ENCODE measurements at regions not wholly inside any gene's neighbourhood (a gene's known extent, or its start where the extent isn't known, plus 50 kb on each side); places are given as distances from the start of the nearest gene placed in this dataset.

DNA sequence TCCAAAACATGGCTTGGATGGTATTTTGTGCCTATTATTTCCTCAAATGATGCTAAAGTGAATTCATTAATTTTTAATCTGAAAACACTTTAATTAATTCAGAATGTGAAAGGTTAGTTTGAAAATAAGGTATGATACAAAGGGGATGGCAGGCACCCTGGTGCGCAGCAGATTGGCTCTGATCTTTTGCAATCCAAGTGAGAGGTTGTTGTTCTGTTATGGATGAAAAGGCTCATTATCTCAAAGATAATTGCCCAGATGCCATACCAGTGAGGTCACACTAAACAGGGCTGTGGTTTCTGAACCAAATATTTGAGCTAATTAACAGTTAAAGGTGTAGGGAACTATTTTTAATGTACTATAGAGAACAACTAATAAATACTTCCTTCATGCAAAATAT, 504.9 kb downstream of the RAPGEF2 start:
- H3K4me1 ChIP-seq (ENCODE audit: low read length) = no peaks in the 10 kb centered on the region
- H3K27me3 ChIP-seq (ENCODE audit: low read depth, low read length) = no peaks in the 10 kb centered on the region
- no peak overlapping the region for H3K4me2 ChIP-seq (ENCODE audit: low read length)
- no peak for TF ChIP-seq EZH2phosphoT487 (IDR thresholded peaks at IDR 0.05; ENCODE audit: low read depth)
- TF ChIP-seq CTCF (IDR thresholded peaks at IDR 0.05; ENCODE audit: low read depth, low read length) = no peak
- H4K20me1 ChIP-seq (ENCODE audit: insufficient read depth, low read length) = no peaks in the 10 kb centered on the region
- no peak overlapping the region for H3K4me3 ChIP-seq (ENCODE audit: low read length)
- no peaks in the 10 kb centered on the region for H3K9me3 ChIP-seq (ENCODE audit: insufficient read depth, low read length)
- H2AFZ ChIP-seq (ENCODE audit: low read depth, low read length) = no peak overlapping the region
- no peak overlapping the region for H3K27ac ChIP-seq (ENCODE audit: low read length)
- no peaks in the 10 kb centered on the region for H3K36me3 ChIP-seq (replicated peaks; ENCODE audit: low read depth, low read length)
- no peak overlapping the region for H3K9ac ChIP-seq (ENCODE audit: low read length)
- no peaks in the 10 kb centered on the region for H3K79me2 ChIP-seq (ENCODE audit: low read length)

DNA sequence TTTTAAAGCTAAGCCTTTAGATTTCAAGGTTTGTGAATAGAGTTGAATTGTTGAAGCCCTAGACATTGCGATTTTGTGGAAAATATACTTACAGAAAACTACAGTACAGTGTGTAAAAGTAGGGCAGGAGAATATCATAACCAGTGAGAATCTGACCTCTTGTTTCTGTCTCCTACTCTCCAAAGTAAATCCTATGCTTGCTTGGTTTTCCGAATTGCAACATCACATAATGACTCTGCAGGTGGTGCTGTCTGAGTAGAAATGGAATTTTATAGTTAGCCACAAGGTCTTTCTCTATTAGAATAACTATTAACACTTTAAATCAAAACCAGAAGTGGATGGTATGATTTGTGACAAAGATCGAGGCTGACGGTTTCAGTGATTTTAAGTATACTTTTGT, 505.6 kb downstream of the RAPGEF2 start:
- no peaks in the 10 kb centered on the region for H3K27me3 ChIP-seq (ENCODE audit: low read depth, low read length)
- no peaks in the 10 kb centered on the region for H3K9me3 ChIP-seq (ENCODE audit: insufficient read depth, low read length)
- H2AFZ ChIP-seq (ENCODE audit: low read depth, low read length) = no peak overlapping the region
- no peaks in the 10 kb centered on the region for H3K36me3 ChIP-seq (replicated peaks; ENCODE audit: low read depth, low read length)
- no peak overlapping the region for H3K4me2 ChIP-seq (ENCODE audit: low read length)
- no peak overlapping the region for H3K27ac ChIP-seq (ENCODE audit: low read length)
- no peak overlapping the region for H3K9ac ChIP-seq (ENCODE audit: low read length)
- no peaks in the 10 kb centered on the region for H3K79me2 ChIP-seq (ENCODE audit: low read length)
- no peaks in the 10 kb centered on the region for H4K20me1 ChIP-seq (ENCODE audit: insufficient read depth, low read length)
- H3K4me1 ChIP-seq (ENCODE audit: low read length) = no peaks in the 10 kb centered on the region
- no peak overlapping the region for H3K4me3 ChIP-seq (ENCODE audit: low read length)
- TF ChIP-seq CTCF (IDR thresholded peaks at IDR 0.05; ENCODE audit: low read depth, low read length) (peak; percentile 13; the same call in 1 of the 2 replicates), EZH2phosphoT487 (IDR thresholded peaks at IDR 0.05; ENCODE audit: low read depth) (no peak)

GRCh38 chr4:159632031-159632430, 529.2 kb downstream of the RAPGEF2 start:
- Histone ChIP-seq H3K79me2 (ENCODE audit: low read length) (no peaks in the 10 kb centered on the region), H3K4me3 (ENCODE audit: low read length) (no peak overlapping the region), H3K36me3 (replicated peaks; ENCODE audit: low read depth, low read length) (no peaks in the 10 kb centered on the region), H4K20me1 (ENCODE audit: insufficient read depth, low read length) (no peaks in the 10 kb centered on the region), H3K4me2 (ENCODE audit: low read length) (no peak overlapping the region), H3K27me3 (ENCODE audit: low read depth, low read length) (no peaks in the 10 kb centered on the region), H3K27ac (ENCODE audit: low read length) (no peak overlapping the region), H2AFZ (ENCODE audit: low read depth, low read length) (no peak overlapping the region), H3K9ac (ENCODE audit: low read length) (no peak overlapping the region), H3K9me3 (ENCODE audit: insufficient read depth, low read length) (no peaks in the 10 kb centered on the region), H3K4me1 (ENCODE audit: low read length) (no peaks in the 10 kb centered on the region)
- no peak for TF ChIP-seq EZH2phosphoT487 (IDR thresholded peaks at IDR 0.05; ENCODE audit: low read depth)
- TF ChIP-seq CTCF (IDR thresholded peaks at IDR 0.05; ENCODE audit: low read depth, low read length) = no peak

DNA sequence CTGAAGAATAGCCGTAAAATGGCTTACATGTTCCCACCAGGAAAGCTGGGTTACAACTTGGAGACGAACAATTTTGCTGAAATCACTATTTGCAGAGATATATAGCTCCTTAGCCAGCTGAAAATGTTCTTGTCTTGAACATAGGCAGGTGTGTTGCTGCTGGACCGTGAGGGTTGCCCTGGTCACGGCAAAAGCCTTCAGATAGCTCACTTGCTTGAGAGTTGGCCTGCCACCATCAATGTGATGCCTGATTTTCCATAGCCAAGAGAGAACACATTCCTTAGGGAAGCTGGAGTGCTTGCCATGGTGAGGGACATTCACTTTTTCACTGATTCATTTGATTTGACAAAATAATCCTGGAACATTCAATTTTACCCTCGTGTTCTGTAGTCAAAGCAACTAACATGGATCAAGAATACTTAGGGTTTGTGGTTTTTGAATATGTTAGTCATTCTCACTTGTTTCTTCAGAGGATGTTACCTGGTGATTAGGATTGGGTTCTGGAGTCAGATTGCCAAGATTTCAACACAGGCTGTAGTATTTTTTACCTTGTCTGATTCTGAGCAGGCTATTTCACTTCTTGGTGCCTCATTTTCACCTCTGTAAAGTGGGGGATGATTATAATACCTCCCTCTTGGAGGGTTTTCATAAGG, 536.9 kb downstream of the RAPGEF2 start:
- H3K27ac ChIP-seq (ENCODE audit: low read length) = no peak overlapping the region
- H3K4me3 ChIP-seq (ENCODE audit: low read length) = no peak overlapping the region
- H3K36me3 ChIP-seq (replicated peaks; ENCODE audit: low read depth, low read length) = no peaks in the 10 kb centered on the region
- no peaks in the 10 kb centered on the region for H3K79me2 ChIP-seq (ENCODE audit: low read length)
- H3K9ac ChIP-seq (ENCODE audit: low read length) = no peak overlapping the region
- no peaks in the 10 kb centered on the region for H3K9me3 ChIP-seq (ENCODE audit: insufficient read depth, low read length)
- TF ChIP-seq EZH2phosphoT487 (IDR thresholded peaks at IDR 0.05; ENCODE audit: low read depth) (no peak), CTCF (IDR thresholded peaks at IDR 0.05; ENCODE audit: low read depth, low read length) (no peak)
- H3K27me3 ChIP-seq (ENCODE audit: low read depth, low read length) = no peaks in the 10 kb centered on the region
- no peaks in the 10 kb centered on the region for H4K20me1 ChIP-seq (ENCODE audit: insufficient read depth, low read length)
- H3K4me1 ChIP-seq (ENCODE audit: low read length) = no peaks in the 10 kb centered on the region
- no peak overlapping the region for H2AFZ ChIP-seq (ENCODE audit: low read depth, low read length)
- H3K4me2 ChIP-seq (ENCODE audit: low read length) = no peak overlapping the region

Measured in OCI-LY3 (cell line).